Stimulated activated CD8-positive, alpha-beta memory T cell treated with anti-CD3 and anti-CD28 coated beads, Interleukin-7, amount 100 ng/mL, for 48 hours (primary cell): ENCODE measurements at regions not wholly inside any gene's neighbourhood (a gene's known extent, or its start where the extent isn't known, plus 50 kb on each side); places are given as distances from the start of the nearest gene placed in this dataset.

ENCODE experiments used
- DNase-seq, 2 donors: peaks; one replicate each; pipeline ENCODE4 v3.0.0-alpha.2; 2020; ENCODE audit warnings: low read depth in 1 of 2; ENCODE audit errors: extremely low read depth in 1 of 2

DNA sequence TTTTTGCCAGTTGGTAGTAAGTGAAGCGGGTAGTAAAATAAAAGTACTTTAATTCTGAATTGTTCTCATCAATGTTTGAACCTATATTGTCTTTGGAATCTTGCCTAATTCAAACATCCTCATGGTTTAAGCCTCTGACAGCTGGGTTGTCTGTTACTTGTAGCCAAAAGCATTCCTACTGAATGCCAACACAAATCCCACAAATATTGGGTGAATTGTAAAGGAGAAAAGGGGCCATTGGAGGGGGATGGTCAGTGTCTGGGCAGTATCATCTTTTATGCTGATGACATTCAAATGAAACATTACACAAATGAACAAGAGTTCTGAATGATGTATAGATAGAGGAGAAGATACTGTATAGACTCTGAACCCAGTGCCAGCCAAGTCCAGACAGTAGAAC is 309.5 kb downstream of the OSTF1 start:
- no peak for DNase-seq

DNA sequence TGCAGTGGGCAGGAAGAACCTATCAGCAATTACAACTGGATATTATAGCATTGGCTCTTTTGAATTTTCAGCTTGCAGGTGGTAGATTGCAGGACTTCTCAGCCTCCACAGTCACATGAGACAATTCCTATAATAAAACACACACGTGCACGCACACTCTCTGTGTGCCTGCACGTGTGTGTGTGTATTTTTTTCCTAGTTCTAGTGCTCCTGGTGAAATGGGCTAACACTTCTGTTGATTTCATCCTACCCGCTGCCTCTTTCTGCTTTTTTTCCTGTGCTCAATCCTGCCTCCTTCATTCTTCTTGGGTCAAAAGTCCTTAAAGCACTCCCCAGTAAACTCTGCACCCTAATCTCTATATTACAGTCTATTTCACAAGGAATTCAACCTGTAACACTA is 320.1 kb downstream of the OSTF1 start:
- no peak for DNase-seq

DNA sequence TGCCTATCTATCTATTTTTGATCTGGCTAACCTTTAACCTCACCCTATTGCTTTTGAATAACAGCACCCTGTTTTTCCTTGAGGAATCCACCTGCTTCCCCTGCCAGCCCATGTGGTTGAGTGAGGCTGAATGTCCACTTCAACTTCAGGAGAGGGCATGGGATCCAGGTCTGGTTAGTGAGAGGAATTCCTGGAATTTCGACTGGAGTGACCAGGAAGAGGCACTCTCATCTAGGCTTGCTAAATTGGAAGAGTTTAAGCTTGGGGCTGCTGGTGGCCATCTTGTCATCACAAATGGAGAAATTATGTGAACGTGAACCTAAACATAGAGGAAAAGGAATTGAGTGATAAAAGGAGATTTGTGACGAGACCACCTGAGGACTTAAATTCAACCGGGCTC is 322.1 kb downstream of the OSTF1 start:
- DNase-seq: no peak

DNA sequence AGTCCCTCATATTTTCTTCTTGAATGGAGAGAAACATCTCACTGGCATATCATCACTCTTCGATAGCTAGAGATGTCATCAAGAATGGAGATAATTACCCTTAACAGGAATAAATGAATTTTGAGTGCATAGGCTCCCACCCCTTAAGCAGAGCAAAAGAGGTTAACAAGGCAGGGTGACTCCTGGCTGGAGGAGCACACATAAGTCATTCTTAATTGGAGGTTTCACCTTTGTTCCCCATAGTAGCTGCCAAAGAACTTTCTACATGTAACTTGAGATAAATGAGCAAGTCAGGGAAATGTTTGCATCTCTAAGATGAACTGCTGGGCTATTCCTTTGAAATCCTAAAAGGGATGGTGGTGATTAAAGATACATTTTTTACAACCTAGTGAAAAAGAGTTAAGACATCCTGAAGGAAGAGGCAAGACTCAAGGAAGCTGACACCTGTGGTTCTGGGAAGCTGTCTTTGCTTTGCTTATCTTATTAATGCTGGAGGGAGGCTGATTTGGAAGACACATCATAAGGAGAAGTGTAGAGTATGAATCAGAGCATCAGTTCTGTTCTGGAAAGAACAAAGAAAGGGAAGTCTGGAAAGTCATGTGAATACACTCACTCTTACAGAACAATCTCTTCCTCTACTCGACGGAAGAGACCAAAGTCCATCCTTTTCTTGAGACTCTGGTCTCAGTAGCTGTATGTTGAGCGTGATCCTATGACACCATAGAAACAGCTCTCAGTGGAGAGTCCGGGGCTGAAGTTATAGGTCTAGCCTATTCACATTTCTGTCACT is 326.3 kb downstream of the OSTF1 start:
- no peak for DNase-seq

DNA sequence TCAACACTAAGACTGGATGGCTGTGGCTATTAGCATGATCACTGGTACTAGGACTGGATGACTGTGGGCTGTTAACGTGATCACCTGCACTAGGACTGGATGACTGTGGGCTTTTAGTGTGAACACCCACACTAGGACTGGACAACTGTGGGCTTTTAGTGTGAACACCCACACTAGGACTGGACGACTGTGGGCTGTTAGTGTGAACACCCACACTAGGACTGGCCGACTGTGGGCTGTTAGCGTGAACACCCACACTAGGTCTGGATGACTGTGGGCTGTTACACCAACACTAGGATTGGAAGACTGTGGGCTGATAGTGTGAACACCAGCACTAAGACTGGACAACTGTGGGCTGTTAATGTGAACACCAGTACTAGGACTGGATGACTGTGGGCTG is 329.2 kb downstream of the OSTF1 start:
- DNase-seq: no peak

DNA sequence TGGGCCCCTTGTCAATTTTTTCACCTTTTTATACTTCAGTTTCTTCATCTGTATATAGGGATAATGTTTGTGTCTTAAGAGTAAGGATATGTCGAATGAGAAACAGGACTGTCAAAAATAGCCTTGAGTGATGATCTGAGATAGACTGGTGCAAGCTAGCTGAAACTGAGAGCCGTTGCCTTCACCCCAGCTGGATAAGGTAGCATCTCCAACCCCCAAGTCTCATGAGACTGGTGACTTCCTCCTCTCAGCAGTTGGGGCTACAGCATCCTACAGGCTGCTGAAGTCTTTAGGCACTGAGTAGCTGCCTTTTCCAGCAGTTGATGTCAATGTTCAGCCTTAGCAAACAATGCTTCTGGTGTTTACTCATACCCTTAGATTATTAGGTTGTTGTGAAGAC is 330.2 kb downstream of the OSTF1 start:
- DNase-seq: no peak

DNA sequence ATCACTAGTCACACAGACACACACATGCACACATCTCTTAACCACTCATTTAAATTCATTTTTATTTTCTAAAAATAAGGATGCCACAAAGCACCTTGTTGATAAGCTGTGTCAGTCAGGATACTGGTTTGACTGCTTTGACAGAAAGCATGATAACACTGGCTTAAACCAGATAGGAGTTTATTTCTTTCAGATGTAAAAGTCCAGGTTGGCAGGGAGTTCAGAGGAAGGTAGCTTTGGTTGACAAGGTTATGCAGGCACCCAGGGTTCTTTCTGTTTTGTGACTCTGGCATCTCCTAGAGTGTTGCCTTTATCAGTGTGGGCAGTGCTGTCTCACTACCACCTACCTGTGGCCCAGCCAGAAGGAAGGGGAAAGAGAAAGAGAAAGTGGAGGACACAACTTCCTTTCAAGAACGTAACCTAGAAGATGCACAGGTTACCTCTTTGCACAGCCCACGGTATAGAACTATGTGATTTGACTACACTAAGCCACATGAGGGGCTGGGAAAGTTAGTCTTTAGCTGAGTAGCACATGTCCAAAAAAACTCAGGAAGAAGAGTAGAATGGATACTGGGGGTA is 334.7 kb downstream of the OSTF1 start:
- no peak for DNase-seq

DNA sequence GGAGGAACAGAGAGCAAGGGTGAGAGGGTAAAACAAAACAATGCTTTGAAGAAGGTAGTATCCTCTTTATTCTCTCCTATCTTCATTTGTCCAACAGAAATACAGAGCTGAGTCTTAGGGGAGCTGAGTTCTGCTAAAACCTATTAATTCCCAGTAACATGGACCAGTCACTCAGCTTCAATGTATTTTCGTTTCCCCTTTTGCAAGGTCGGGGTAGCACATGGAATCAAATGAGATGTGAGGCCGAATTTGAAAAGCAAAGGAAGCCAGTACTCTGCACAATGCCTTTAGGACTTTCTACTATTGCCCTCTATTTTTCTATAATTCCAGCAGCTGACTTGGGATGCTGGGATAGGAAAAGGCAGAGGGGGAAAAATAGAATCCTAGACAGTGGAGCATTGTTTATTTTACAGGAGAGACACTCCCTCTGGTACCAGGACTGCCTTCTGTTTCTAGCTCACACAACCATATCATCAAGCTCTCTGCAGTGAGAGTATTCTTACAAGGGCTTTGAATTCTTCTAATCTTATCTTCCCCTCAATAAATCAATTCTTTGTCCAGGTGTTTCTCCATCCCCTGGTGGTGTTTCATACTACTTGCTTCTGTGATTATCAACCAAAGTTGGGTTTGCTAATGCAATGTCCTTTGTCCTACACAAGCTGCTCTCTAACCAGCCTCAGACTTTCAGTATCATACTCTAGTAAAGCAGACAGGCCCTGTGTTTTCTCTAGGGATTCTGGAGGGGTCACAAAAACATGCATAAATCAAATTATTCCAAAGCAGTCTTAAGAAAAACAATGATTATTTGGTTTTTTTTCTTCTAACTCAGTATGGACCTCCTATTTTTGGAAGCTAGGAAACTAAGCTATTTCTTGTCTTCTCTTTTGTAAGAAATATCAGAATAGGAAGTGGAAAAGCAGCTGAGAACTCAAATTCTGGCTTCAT is 341.5 kb downstream of the OSTF1 start:
- DNase-seq: no peak

DNA sequence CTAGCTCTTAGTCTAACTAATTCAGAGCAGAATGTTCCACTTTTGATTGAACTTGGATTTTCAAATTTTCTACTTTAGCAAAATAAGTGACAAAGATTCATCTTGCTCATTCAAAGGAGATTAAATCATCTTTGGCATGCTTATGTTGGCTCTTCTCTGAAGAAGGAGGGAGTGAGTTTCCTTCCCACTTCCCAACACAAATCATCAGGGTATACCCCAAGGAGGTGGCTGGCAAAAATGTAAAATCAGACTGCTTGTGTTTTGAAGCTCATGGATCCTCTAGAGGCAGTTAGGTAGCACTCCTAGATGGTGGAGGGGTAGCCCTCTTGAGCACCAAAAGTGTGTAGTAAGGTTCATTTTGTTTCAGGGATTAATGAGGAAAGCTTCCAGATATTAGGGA is 343.1 kb downstream of the OSTF1 start:
- DNase-seq: no peak

DNA sequence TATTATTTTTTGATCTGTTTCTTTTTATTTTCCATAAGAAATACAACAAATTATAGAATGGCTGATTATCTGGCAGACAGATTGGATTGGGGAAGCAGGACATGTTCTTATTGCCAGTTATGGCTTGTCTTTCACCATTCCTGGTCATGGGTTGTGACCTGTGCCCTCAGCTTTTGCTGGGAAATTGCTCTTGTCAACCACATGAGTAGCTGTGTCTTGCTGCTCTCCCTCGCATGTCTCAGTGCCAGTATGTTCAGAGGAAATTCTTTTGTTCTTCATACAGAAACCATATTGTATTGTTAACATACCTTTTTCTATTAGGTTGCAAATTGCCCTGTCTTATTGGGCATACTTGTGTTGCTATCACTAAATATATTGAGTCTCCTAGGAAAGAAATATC is 344.1 kb downstream of the OSTF1 start:
- no peak for DNase-seq

DNA sequence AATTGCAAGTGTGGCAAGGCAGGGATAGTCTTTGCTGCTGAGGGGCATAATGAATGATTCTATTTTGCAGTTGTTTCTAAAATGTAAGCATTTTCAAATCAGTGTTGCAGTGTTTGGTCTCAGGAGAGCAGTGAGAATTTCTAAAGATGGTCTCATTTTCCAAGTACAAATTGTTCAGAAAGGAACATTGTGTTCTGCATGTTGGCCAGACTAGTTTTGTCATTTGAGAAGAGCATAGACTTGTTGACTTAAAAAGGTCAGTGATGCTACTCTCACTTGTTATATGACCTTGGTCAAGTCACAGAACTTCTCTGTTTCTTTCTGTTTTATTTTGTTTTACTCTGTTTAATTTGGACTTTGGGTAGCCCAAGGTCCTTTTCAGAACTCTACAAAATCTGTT is 344.6 kb downstream of the OSTF1 start:
- no peak for DNase-seq

DNA sequence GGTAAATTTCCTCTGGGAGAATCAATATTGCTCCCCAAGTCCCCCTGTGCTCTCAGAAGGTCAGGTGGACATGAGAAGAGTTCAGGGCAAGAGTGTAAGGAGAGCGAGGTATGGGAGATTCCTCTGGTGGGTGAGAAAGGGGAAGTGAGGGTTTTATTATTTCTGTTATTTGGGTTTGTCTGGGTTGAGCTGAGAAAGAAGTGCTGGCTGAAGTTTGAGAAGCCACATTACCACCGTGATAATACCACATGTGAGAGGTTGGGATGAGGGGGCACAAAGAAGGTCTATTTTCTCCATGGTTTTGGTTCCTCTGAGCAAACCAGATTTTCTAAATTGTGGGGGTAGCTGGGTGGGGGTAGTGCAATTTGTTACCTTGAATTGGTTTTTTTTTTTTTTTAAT is 350.4 kb downstream of the OSTF1 start:
- DNase-seq: no peak

DNA sequence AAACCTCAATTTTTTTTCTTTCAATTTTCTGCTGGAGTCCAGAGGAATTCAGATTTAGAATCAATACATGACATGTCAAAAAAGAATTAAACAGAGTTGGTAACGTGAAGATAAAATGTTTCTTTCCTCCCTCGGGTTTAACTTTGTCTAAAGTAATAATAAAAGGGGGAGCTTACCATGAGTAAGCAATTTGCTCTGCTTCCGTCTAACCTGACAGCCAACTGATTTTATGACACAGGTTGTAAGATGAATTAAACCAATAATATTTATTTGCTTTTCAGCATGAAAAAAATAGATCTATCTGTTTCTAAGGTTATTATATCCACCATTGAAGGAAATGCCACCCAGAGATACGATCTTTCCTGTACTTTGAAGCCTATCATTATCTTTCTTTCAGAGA is 352.6 kb downstream of the OSTF1 start:
- no peak for DNase-seq

DNA sequence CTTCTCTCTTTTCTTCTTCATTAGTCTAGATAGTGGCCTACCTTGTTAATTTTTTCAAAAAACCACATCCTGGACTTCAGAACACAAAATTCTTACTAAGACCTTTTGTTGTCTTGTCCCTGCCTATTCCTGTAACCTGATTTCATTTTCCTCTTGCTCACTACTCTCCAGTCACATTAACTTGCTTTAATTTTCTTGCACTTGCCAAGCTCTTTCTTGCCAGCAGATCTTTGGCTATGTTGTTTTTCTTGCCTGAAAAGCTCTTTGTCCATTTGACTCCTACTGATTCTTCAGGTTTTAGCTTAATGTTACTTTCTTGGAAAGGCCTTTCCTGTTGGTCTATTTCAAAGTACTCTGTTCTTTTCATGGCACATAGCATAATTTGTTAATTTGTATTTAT is 356.8 kb downstream of the OSTF1 start:
- no peak for DNase-seq

DNA sequence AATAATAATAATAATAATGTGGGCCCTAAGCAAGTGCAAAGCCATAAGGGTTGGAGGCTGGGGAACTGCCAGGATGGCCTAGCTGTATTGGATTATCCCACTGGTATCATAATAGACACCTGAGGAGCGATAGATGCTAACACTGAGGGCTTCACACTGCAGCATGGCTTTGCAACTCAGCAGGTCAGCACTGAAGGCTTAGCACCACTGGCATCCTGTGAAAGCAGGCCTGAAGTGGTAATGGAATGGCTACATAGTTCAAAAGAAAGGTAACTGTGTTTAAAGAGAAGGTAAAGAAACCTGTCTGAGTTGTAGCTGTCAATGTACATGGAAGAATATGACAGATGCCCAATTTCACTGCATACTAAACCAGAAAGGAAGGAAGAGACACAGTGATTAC is 359.0 kb downstream of the OSTF1 start:
- no peak for DNase-seq

DNA sequence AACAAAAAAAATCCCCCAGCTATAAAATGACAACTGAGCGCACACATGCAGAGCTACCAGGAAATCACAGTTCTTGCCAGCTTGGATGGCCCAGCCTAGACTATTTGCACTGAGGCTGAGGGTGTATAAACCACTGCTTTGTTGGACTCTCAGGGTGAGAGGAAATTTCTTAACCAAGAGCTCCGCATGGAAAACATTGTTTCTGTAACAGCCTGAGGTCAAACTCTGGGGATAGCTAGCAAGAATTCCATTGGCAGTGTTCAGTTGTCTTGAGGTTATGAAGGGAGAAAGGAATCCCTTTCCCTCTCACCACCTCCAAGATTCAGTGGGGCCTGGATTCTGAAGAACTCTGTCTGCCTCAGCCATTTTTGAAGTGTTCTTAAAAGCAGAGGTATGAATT is 360.0 kb downstream of the OSTF1 start:
- DNase-seq: no peak

DNA sequence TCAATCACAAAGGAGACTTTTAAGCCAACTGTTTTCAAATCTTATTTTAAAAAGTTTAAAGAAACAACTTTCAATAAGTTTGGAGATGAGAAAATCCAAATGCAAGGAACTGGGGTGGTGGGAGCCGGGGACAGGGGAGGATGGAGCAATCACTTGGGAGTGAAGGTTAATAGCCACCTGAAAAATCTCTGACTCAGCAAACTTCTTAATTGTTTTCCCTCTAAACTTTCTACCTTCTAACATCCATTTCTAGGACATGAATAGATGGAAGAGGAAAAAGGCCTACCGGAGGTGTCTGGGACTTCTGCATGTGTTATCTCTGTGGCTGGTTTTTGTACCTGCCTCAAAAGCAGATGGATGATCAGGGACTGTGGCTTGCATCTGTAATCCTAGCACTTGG is 360.6 kb downstream of the OSTF1 start:
- DNase-seq: no peak

DNA sequence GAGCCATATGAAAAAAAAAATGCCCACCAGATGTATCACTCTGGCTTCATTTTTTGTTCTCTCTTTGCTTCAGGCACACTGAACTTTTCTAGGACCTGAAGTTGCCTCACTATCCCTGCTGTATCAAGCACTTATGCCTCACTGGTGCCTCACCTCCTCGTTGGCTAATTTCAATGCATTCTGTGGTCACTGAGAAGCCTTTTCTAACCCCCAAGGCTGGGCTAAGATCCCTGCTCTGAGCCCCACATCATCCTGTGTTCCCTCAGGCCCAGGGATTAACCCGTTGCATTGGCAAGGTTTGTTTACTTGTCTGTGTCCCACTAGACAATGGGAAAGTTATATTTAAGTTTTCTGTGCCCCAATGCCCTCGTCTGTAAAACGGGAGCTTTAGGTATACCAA is 362.7 kb downstream of the OSTF1 start:
- DNase-seq: no peak

DNA sequence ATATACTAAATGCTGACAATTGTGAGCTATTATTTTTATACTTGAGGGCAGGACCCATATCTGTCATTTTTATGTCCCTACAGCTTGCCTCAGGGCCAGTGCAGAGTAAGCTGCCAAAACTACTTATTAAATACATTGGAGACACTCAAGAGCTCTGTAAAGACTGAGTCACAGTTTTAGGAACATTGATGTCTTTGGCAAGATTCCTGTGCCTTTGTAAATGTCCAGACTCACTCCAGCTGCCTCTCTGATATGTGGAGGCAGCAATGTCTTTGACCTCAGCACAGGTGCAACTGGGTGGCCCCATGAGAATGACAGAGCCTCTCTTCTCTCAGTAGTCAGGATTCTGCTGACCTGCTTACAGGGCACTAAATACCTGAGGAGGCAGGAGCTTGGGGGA is 363.2 kb downstream of the OSTF1 start:
- DNase-seq: no peak

DNA sequence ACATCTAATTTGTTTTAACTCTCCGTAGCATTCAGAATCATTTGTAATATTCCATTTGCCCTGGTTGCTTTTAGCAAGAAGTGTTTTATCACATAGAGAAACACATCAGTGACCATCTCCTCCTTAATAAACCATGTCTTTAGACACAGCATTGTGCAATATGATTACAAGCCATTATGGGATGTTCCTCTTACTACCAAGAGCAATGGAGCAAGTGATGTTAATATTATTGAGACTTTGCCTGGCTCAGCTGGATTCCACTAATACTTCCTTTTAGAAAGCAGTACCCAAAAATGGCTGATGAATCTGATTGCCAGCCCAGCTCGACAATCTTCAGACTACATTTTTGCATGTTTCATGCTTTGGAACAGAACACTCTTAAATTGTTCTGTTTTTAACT is 364.2 kb downstream of the OSTF1 start:
- no peak for DNase-seq

DNA sequence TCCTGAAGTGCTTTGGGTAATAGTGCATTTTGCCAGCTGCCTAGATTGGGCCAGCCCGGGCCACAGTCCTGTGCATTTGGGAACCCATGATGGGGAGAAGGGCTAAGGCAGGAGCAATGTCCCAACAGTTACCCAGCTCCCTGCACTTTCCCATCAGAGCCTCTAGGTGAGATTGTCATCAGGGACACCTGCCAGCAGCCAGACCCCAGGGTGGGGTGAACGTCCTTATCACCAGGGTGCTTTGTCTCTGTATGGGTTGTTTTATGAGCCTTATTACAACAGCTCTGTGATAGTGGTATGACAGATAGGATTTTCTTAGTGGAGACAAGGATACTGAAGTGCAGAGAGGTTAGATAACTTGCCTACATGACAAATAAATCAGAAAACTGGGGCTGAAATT is 365.7 kb downstream of the OSTF1 start:
- no peak for DNase-seq

DNA sequence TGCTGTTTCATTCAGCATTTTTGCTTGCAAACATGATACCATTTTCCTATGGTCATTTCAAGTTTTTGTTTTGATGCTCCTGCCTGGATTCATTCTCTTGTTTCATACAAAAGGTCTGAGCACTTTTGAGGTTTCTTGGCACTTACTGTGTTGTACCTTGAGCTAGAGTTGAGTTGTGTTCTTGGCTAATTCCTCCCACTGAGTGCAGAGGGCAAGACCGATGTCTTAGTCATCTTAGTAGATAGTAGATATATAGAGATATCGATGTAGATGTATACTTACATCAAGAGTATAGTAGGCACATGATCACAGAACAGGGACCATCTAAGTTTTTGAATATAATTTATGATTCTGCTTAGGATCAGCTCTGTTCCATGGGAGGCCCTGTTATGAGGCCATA is 366.6 kb downstream of the OSTF1 start:
- no peak for DNase-seq
